Transverse colon (tissue), 4 donors: ENCODE measurements at regions not wholly inside any gene's neighbourhood (a gene's known extent, or its start where the extent isn't known, plus 50 kb on each side); places are given as distances from the start of the nearest gene placed in this dataset.

Experiments
- DNase-seq: peaks from one replicate; pipeline ENCODE4 v3.0.0-alpha.2; 2019
- H3K27ac ChIP-seq, 4 donors: fragments of 200-600 bp; sonication (generic); 2 replicates each; pipeline ENCODE4 v1.5.1; 2016 to 2018; ENCODE audit warnings: inconsistent platforms in 4 of 4
- H3K27me3 ChIP-seq: fragments of 200-600 bp; sonication (generic); 2 replicates; pipeline ENCODE4 v1.5.1; 2017; ENCODE audit warnings: inconsistent platforms
- H3K36me3 ChIP-seq, 4 donors: fragments of 200-600 bp; sonication (generic); 2 replicates each; pipeline ENCODE4 v1.5.1; 2017 to 2019; ENCODE audit warnings: inconsistent platforms in 4 of 4
- H3K4me1 ChIP-seq, 4 donors: fragments of 200-600 bp; sonication (generic); 2 replicates each; pipeline ENCODE4 v1.5.1; 2017 to 2020; ENCODE audit warnings: inconsistent platforms in 4 of 4
- H3K4me3 ChIP-seq, 4 donors: fragments of 200-600 bp; sonication (generic); 1 replicate in 1 of 4; 2 replicates in 3 of 4; pipeline versions ENCODE4 v1.5.1 to v1.6.1; 2017 to 2019; ENCODE audit warnings: inconsistent platforms in 4 of 4
- H3K9me3 ChIP-seq, 2 donors: fragments of 200-600 bp; sonication (generic); 2 replicates each; pipeline ENCODE4 v1.5.1; 2017 to 2019; ENCODE audit warnings: inconsistent platforms in 2 of 2
- EP300 ChIP-seq: sonication (generic); formaldehyde crosslinking; IDR thresholded peaks from one replicate; pipeline ENCODE4 v1.6.1; 2017; ENCODE audit warnings: antibody characterized with exemption, low read depth
- POLR2A ChIP-seq: fragments of 450-650 bp; IDR thresholded peaks from one replicate; pipeline ENCODE4 v1.6.1; 2016; ENCODE audit warnings: antibody characterized with exemption, mild to moderate bottlenecking, moderate library complexity
- POLR2AphosphoS5 ChIP-seq, 3 donors: sonication (generic); formaldehyde crosslinking; IDR thresholded peaks; one replicate each; pipeline ENCODE4 v1.6.1; 2016; ENCODE audit warnings: antibody characterized with exemption in 3 of 3
- WGBS, 2 donors: methylation state at CpG; one replicate each; pipeline ENCODE4 v1.1.5; 2018; ENCODE audit warnings: low coverage in 1 of 2; 5-methylcytosine and 5-hydroxymethylcytosine counted together
- in situ Hi-C, 4 donors: fragments of 200-750 bp; cut with MboI; loops; one replicate each; pipeline versions ENCODE4 v1.15.0 to v1.15.1; 2017; ENCODE audit warnings: low sequenced_read_pairs in 3 of 4, low pct_ligation_motif_present in 1 of 4, low pct_unique_long_range_greater_than_20kb in 1 of 4
- intact Hi-C: fragments of 100-400 bp; cut with DNase I; formaldehyde crosslinking; loops from one replicate; pipeline ENCODE4 v1.15.1; 2023; ENCODE audit warnings: low total_unique reads
- TF ChIP-seq, protein P1 (sequence below), 5 experiments: fragments of 200-600 bp in 3 of 5; fragments of 450-650 bp in 2 of 5; sonication (generic) in 3 of 5; IDR thresholded peaks; 1 replicate in 2 of 5; 2 replicates in 3 of 5; pipeline ENCODE4 v1.5.1; 2016 to 2017; ENCODE audit warnings: antibody characterized with exemption in 5 of 5, inconsistent platforms in 3 of 5, mild to moderate bottlenecking in 2 of 5, moderate library complexity in 1 of 5

DNA sequence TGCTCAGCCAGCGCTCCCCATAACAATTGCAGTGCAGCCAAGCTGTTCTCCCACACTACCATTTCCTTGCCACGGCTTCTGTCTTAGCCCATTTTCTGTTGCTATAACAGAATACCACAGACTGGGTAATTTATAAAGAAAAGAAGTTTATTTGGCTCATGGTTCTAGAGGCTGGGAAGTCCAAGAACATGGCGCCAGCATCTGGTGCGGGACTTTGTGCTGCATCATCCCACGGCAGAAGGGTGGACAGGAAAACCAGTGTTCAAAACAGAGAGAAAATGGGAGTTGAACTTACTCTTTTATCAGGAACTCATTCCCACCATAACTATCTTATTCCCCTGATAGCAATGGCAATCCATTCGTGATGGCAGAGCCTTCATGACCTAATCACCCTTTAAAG is 104.6 kb downstream of the FHDC1 start:
- DNase-seq: no peak
- WGBS, 2 donors: 80 to 91% methylated on average over 5 to 6 of the region's 6 CpGs
- in situ Hi-C loops: no loop called here

DNA sequence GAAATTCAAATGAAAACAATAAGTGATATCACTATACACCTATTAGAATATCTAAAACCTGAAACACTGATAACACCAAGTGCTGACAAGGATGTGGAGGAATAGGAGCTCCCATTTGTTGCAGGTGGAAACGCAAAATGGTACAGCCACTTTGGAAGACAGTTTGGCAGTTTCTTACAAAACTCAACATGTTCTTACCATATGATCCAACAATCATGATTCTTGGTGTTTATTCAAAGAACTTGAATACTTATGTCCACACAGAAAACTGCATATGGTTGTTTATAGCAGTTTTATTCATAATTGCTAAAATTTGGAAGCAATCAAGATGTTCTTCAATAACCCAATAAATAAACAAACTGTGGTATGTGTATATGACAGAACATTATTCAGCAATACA is 107.9 kb downstream of the FHDC1 start:
- in situ Hi-C loops (no loop called here), intact Hi-C loops (no loop called here)
- Histone ChIP-seq H3K27me3 (no peaks in the 10 kb centered on the region), H3K27ac (no peak overlapping the region), H3K36me3 (no peaks in the 10 kb centered on the region), H3K4me1 (peaks cover 0 to 3% (median 0%) of the 10 kb centered on the region in 4 donors), H3K4me3 (no peak overlapping the region), H3K9me3 (no peaks in the 10 kb centered on the region)
- no peak for DNase-seq
- 86 to 100% methylated on average over 1 of the region's 1 CpG for WGBS, 2 donors
- TF ChIP-seq POLR2AphosphoS5 (IDR thresholded peaks at IDR 0.05): no peak
- no peak for TF ChIP-seq POLR2A
- TF ChIP-seq, protein P1, sequence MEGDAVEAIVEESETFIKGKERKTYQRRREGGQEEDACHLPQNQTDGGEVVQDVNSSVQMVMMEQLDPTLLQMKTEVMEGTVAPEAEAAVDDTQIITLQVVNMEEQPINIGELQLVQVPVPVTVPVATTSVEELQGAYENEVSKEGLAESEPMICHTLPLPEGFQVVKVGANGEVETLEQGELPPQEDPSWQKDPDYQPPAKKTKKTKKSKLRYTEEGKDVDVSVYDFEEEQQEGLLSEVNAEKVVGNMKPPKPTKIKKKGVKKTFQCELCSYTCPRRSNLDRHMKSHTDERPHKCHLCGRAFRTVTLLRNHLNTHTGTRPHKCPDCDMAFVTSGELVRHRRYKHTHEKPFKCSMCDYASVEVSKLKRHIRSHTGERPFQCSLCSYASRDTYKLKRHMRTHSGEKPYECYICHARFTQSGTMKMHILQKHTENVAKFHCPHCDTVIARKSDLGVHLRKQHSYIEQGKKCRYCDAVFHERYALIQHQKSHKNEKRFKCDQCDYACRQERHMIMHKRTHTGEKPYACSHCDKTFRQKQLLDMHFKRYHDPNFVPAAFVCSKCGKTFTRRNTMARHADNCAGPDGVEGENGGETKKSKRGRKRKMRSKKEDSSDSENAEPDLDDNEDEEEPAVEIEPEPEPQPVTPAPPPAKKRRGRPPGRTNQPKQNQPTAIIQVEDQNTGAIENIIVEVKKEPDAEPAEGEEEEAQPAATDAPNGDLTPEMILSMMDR (IDR thresholded peaks at IDR 0.05): no peak
- no peak for TF ChIP-seq EP300

More for the DNA sequence above, 104.6 kb downstream of the FHDC1 start:
- Histone ChIP-seq H3K36me3 (no peaks in the 10 kb centered on the region), H3K9me3 (no peaks in the 10 kb centered on the region), H3K4me3 (no peak overlapping the region), H3K27ac (no peak overlapping the region), H3K4me1 (peaks cover 0 to 3% (median 0%) of the 10 kb centered on the region in 4 donors), H3K27me3 (no peaks in the 10 kb centered on the region)
- intact Hi-C loops: no loop called here
- TF ChIP-seq POLR2AphosphoS5 (IDR thresholded peaks at IDR 0.05) (no peak), POLR2A (no peak), EP300 (no peak)
- TF ChIP-seq, protein P1 (IDR thresholded peaks at IDR 0.05): no peak

DNA sequence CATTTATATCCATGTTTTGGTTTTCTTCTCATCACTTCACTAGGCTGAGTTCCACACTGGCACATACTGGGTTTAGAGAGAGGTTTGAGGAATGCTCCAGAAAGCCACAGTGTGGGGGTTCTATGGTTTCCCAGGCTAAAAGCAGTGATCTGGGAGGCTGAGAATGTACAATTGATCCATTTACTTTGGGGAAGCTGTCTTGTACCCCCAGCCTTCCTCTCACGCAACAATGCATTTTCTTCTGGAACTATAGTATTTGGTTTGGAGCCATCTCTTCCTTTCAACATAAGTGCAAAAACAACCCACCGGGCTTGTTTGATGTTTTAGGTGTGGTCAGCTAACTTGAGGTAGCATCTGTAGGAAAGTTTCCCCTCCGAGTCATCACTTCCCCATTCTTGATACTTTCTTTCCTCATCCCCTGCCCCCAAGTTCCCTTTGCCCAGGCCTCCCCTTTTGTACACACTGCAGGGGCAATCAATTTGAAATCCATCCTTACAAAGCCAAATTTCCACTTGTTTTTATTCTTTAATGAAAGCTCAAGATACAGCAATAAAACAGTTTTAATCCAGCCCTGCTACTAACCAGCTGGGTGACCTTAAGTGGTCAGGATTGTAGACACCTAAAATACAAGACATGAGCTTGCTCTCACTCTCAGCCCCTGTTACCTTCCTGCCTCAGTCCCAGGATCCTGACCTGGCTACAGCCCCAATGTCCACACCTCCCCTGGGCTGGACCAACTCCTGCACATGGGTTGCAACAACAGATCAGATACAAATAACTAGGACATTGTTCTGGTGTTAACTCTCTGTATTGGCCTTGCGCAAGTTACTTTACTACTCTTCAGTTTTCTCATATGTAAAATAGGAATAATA is 109.2 kb downstream of the FHDC1 start:
- WGBS, 2 donors: 61 to 64% methylated on average over 4 of the region's 4 CpGs
- intact Hi-C loops: no loop called here
- Histone ChIP-seq H3K4me3 (no peak overlapping the region), H3K9me3 (no peaks in the 10 kb centered on the region), H3K27ac (no peak overlapping the region), H3K36me3 (no peaks in the 10 kb centered on the region), H3K27me3 (no peaks in the 10 kb centered on the region), H3K4me1 (peaks cover 0 to 3% (median 0%) of the 10 kb centered on the region in 4 donors)
- in situ Hi-C loops: no loop called here
- no peak for DNase-seq
- TF ChIP-seq, protein P1 (IDR thresholded peaks at IDR 0.05): no peak
- TF ChIP-seq EP300 (no peak), POLR2AphosphoS5 (IDR thresholded peaks at IDR 0.05) (no peak), POLR2A (no peak)

DNA sequence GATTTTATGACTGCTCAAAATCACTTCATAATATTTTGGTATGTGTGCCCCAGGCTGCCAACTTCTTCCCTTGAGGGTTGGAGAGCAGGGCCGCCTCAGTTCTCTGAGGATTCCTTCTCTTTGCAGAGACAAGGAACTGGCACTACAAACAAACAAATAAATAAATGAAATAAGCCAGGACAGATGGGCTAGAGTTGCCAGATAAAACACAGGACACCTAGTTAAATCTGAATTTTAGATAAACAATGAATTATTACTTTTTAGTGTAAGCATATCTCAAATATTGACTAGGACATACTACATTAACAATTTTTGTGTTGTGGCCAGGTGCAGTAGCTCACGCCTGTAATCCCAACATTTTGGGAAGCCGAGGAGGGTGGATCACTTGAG is 122.5 kb downstream of the FHDC1 start:
- H3K4me3 ChIP-seq: no peak overlapping the region
- H3K9me3 ChIP-seq: no peaks in the 10 kb centered on the region
- intact Hi-C loops: no loop called here
- H3K27ac ChIP-seq: no peak overlapping the region
- no peaks in the 10 kb centered on the region for H3K4me1 ChIP-seq
- H3K36me3 ChIP-seq: no peaks in the 10 kb centered on the region
- WGBS, 2 donors: 81 to 91% methylated on average over 3 of the region's 3 CpGs
- in situ Hi-C loops: no loop called here
- DNase-seq: no peak
- TF ChIP-seq POLR2AphosphoS5 (IDR thresholded peaks at IDR 0.05) (no peak), EP300 (no peak), POLR2A (no peak)
- TF ChIP-seq, protein P1 (IDR thresholded peaks at IDR 0.05): no peak
- H3K27me3 ChIP-seq: peaks cover 5% of the 10 kb centered on the region
